ENCODE measurements at regions not wholly inside any gene's neighbourhood (a gene's known extent, or its start where the extent isn't known, plus 50 kb on each side); places are given as distances from the start of the nearest gene placed in this dataset.
A peak's percentile ranks its signal among the peaks of the same experiment; 100 is the strongest.

DNA sequence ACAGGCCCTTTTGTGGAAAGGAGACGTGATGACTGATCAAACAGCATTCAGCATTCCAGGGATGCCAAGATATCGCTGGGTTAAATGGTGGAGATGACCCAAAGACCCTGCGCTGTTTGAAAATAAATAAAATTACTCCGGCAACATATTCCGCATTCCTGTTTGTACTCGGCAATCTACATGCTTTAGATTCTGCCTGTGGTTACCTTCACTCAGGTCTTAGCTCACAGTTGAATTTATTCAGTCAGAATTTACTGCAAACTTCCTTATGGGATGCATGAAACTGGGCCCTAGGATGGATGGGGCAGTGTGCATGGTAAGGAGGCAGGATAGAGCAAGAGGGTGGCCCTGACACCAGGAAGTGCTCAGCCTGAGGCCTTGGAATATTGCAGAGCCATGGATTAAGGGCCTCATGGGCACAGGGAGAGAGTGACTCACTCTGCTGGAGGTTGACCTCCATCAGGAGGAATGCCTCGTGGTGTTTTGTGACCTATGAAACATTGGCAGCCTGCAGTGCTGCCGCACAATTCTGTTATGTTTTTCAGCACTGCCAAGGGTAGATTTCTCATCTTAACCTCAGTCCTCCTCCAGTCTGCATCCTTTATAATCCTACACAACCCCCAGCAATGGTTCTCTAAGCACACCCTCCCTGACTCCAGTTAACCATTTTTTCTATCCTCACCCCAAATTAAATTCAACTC is 321.4 kb downstream of the IRS1 start (continued):
- TF ChIP-seq, protein P1, sequence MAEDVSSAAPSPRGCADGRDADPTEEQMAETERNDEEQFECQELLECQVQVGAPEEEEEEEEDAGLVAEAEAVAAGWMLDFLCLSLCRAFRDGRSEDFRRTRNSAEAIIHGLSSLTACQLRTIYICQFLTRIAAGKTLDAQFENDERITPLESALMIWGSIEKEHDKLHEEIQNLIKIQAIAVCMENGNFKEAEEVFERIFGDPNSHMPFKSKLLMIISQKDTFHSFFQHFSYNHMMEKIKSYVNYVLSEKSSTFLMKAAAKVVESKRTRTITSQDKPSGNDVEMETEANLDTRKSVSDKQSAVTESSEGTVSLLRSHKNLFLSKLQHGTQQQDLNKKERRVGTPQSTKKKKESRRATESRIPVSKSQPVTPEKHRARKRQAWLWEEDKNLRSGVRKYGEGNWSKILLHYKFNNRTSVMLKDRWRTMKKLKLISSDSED (CRISPR knock-in tag; IDR thresholded peaks at IDR 0.05): no peak
- TF ChIP-seq, protein P2, sequence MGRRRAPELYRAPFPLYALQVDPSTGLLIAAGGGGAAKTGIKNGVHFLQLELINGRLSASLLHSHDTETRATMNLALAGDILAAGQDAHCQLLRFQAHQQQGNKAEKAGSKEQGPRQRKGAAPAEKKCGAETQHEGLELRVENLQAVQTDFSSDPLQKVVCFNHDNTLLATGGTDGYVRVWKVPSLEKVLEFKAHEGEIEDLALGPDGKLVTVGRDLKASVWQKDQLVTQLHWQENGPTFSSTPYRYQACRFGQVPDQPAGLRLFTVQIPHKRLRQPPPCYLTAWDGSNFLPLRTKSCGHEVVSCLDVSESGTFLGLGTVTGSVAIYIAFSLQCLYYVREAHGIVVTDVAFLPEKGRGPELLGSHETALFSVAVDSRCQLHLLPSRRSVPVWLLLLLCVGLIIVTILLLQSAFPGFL (CRISPR knock-in tag; IDR thresholded peaks at IDR 0.05): no peak
- TF ChIP-seq, protein P3, sequence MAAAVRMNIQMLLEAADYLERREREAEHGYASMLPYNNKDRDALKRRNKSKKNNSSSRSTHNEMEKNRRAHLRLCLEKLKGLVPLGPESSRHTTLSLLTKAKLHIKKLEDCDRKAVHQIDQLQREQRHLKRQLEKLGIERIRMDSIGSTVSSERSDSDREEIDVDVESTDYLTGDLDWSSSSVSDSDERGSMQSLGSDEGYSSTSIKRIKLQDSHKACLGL (CRISPR knock-in tag; IDR thresholded peaks at IDR 0.05): no peak
- no peak for TF ChIP-seq ZNF775 (CRISPR knock-in tag; IDR thresholded peaks at IDR 0.05; ENCODE audit: borderline replicate concordance)
- TF ChIP-seq HES4 (CRISPR knock-in tag; IDR thresholded peaks at IDR 0.05; ENCODE audit: borderline replicate concordance): no peak
- TF ChIP-seq FOXC1 (CRISPR knock-in tag; IDR thresholded peaks at IDR 0.05; ENCODE audit: borderline replicate concordance): no peak
- TF ChIP-seq SP4 (CRISPR knock-in tag; IDR thresholded peaks at IDR 0.05): no peak
- TF ChIP-seq, protein P4, sequence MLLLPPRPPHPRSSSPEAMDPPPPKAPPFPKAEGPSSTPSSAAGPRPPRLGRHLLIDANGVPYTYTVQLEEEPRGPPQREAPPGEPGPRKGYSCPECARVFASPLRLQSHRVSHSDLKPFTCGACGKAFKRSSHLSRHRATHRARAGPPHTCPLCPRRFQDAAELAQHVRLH (CRISPR knock-in tag; IDR thresholded peaks at IDR 0.05; ENCODE audit: borderline replicate concordance, low read depth): peak; percentile 89; the same call in 1 of the 2 replicates
- TF ChIP-seq, protein P5, sequence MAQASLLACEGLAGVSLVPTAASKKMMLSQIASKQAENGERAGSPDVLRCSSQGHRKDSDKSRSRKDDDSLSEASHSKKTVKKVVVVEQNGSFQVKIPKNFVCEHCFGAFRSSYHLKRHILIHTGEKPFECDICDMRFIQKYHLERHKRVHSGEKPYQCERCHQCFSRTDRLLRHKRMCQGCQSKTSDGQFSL (CRISPR knock-in tag; IDR thresholded peaks at IDR 0.05): no peak
- TF ChIP-seq HNRNPUL1 (IDR thresholded peaks at IDR 0.05; ENCODE audit: low read depth, low read length): no peak
- TF ChIP-seq ZFP36 (IDR thresholded peaks at IDR 0.05; ENCODE audit: borderline replicate concordance, low read depth, low read length, partially characterized antibody): no peak
- TF ChIP-seq NFKB2 (CRISPR knock-in tag; IDR thresholded peaks at IDR 0.05; ENCODE audit: borderline replicate concordance): no peak
- TF ChIP-seq, protein P6, sequence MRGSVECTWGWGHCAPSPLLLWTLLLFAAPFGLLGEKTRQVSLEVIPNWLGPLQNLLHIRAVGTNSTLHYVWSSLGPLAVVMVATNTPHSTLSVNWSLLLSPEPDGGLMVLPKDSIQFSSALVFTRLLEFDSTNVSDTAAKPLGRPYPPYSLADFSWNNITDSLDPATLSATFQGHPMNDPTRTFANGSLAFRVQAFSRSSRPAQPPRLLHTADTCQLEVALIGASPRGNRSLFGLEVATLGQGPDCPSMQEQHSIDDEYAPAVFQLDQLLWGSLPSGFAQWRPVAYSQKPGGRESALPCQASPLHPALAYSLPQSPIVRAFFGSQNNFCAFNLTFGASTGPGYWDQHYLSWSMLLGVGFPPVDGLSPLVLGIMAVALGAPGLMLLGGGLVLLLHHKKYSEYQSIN (CRISPR knock-in tag; IDR thresholded peaks at IDR 0.05; ENCODE audit: borderline replicate concordance): no peak
- TF ChIP-seq ZKSCAN1 (IDR thresholded peaks at IDR 0.05; ENCODE audit: low read length): no peak
- TF ChIP-seq JARID2 (CRISPR knock-in tag; IDR thresholded peaks at IDR 0.05; ENCODE audit: insufficient replicate concordance): no peak
- peak; percentile 30; the same call in 1 of the 2 replicates for TF ChIP-seq ZBTB1 (CRISPR knock-in tag; IDR thresholded peaks at IDR 0.05; ENCODE audit: borderline replicate concordance)
- no peak for TF ChIP-seq NCOA1 (CRISPR knock-in tag; IDR thresholded peaks at IDR 0.05)
- TF ChIP-seq, protein P7, sequence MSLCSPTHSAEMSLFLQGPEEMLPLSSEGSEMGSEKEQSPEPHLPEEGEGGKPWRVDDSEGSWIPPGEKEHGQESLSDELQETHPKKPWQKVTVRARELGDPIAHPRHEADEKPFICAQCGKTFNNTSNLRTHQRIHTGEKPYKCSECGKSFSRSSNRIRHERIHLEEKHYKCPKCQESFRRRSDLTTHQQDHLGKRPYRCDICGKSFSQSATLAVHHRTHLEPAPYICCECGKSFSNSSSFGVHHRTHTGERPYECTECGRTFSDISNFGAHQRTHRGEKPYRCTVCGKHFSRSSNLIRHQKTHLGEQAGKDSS (CRISPR knock-in tag; IDR thresholded peaks at IDR 0.05; ENCODE audit: borderline replicate concordance, low read depth): 0 out of 2 replicates have a peak, but pooled peaks have one; percentile 16
- TF ChIP-seq MIER3 (CRISPR knock-in tag; IDR thresholded peaks at IDR 0.05; ENCODE audit: borderline replicate concordance): peak; percentile 90
- no peak for TF ChIP-seq U2AF2 (IDR thresholded peaks at IDR 0.05; ENCODE audit: low read depth, low read length)
- TF ChIP-seq, protein P8, sequence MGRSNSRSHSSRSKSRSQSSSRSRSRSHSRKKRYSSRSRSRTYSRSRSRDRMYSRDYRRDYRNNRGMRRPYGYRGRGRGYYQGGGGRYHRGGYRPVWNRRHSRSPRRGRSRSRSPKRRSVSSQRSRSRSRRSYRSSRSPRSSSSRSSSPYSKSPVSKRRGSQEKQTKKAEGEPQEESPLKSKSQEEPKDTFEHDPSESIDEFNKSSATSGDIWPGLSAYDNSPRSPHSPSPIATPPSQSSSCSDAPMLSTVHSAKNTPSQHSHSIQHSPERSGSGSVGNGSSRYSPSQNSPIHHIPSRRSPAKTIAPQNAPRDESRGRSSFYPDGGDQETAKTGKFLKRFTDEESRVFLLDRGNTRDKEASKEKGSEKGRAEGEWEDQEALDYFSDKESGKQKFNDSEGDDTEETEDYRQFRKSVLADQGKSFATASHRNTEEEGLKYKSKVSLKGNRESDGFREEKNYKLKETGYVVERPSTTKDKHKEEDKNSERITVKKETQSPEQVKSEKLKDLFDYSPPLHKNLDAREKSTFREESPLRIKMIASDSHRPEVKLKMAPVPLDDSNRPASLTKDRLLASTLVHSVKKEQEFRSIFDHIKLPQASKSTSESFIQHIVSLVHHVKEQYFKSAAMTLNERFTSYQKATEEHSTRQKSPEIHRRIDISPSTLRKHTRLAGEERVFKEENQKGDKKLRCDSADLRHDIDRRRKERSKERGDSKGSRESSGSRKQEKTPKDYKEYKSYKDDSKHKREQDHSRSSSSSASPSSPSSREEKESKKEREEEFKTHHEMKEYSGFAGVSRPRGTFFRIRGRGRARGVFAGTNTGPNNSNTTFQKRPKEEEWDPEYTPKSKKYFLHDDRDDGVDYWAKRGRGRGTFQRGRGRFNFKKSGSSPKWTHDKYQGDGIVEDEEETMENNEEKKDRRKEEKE (IDR thresholded peaks at IDR 0.05): no peak
